GM12865 (cell line): ENCODE measurements at regions not wholly inside any gene's neighbourhood (a gene's known extent, or its start where the extent isn't known, plus 50 kb on each side); places are given as distances from the start of the nearest gene placed in this dataset.

Experiments used
- DNase-seq: peaks from one replicate; pipeline ENCODE4 v3.0.0; 2010; ENCODE audit warnings: low read depth
- H3K4me3 ChIP-seq: 2 replicates; pipeline ENCODE4 v1.5.1; 2011; ENCODE audit warnings: mild to moderate bottlenecking, low read depth, low read length, control low read depth
- TF ChIP-seq, protein P1 (sequence below): IDR thresholded peaks from 2 replicates; pipeline ENCODE4 v1.5.1; 2011; ENCODE audit warnings: low read length, control low read depth, low read depth, inconsistent platforms; ENCODE audit not compliant: insufficient read depth; ENCODE audit errors: missing control alignments

- H3K4me3 ChIP-seq = no peak overlapping the region
- TF ChIP-seq, protein P1, sequence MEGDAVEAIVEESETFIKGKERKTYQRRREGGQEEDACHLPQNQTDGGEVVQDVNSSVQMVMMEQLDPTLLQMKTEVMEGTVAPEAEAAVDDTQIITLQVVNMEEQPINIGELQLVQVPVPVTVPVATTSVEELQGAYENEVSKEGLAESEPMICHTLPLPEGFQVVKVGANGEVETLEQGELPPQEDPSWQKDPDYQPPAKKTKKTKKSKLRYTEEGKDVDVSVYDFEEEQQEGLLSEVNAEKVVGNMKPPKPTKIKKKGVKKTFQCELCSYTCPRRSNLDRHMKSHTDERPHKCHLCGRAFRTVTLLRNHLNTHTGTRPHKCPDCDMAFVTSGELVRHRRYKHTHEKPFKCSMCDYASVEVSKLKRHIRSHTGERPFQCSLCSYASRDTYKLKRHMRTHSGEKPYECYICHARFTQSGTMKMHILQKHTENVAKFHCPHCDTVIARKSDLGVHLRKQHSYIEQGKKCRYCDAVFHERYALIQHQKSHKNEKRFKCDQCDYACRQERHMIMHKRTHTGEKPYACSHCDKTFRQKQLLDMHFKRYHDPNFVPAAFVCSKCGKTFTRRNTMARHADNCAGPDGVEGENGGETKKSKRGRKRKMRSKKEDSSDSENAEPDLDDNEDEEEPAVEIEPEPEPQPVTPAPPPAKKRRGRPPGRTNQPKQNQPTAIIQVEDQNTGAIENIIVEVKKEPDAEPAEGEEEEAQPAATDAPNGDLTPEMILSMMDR = no peak
- peak; percentile 30 for DNase-seq
Measured at GRCh38 chr2:183214680-183215079, 90.4 kb downstream of the NUP35 start.

GRCh38 chr2:183215917-183216316 lies 91.7 kb downstream of the NUP35 start:
- TF ChIP-seq, protein P1 = no peak
- no peak overlapping the region for H3K4me3 ChIP-seq
- no peak for DNase-seq

DNA sequence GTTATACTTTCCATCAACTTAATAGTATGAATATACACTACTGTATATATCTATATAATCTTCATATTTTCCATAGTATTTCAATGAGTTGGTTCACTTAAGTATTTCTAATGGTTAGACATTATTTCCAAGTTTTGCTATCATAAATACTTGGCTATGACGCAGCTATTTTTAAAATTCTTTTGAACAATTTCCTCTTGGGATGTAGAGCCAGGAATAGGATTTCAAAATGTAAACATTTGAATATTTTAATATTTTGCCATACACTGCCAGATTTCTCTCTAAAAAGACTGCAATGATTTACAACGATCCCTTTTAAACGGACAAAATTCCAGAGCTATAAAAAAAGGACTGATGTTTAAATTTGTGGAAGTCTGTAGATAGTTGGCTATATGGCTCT lies 95.6 kb downstream of the NUP35 start:
- TF ChIP-seq, protein P1 = no peak
- no peak for DNase-seq
- no peak overlapping the region for H3K4me3 ChIP-seq

GRCh38 chr2:183222751-183223150 lies 98.5 kb downstream of the NUP35 start:
- no peak for DNase-seq
- TF ChIP-seq, protein P1 = no peak
- no peak overlapping the region for H3K4me3 ChIP-seq

DNA sequence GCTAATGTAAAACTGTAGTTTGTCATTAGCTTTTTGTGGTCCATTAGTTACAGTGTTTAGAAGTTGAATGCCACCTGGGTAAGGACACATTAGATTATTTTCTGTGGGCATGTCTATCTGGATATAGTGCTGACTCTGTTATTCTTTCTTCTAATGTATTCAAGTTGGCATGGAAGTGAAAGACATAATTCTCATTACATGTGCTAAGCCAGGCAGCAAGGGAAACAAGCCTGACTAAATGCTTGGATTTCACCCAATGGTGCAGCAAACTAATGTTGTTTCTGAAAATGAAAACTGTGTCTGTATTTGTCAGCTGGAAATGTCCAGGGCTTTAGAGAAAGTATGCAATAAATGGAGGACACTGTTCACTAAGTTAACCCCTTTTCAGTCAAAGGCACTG lies 100.7 kb downstream of the NUP35 start:
- H3K4me3 ChIP-seq = no peak overlapping the region
- no peak for DNase-seq
- TF ChIP-seq, protein P1 = no peak

DNA sequence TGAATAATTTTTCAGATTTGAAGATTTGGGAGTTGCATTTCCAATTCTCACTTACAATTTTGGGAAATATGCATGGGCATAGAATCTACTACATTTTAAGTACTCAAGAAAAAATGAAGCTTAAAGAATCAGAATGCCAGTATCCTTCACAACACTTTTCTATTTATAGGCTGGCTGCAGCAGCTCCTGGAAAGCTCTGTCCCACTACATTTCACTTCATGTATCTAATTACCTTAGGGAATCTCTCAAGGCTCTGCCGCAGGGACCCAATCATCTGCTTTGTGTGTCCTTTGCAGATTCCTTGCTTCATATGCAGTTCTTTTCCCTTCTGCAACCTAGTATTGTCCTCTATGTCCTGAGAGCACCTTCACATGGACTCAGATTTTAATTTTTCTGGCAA lies 102.9 kb downstream of the NUP35 start:
- H3K4me3 ChIP-seq = no peak overlapping the region
- DNase-seq = no peak
- TF ChIP-seq, protein P1 = no peak

- H3K4me3 ChIP-seq = no peak overlapping the region
- DNase-seq = no peak
- TF ChIP-seq, protein P1 = no peak
Measured at GRCh38 chr2:183229386-183229785, 105.1 kb downstream of the NUP35 start.
